HEK293 (cell line): ENCODE measurements at regions not wholly inside any gene's neighbourhood (a gene's known extent, or its start where the extent isn't known, plus 50 kb on each side); places are given as distances from the start of the nearest gene placed in this dataset.

Experiments
- CTCF ChIA-PET: fragments of 350-600 bp; formaldehyde crosslinking; extraction: SDS; loops from one replicate; lab custom pipeline; 2021; ENCODE audit warnings: antibody characterized with exemption; lab: Yijun Ruan, JAX
- POLR2A ChIA-PET: fragments of 300-600 bp; formaldehyde crosslinking; extraction: SDS; loops from one replicate; lab custom pipeline; 2020; ENCODE audit warnings: antibody characterized with exemption, inconsistent platforms; lab: Yijun Ruan, JAX
- H3K27ac ChIP-seq: fragments of 200-500 bp; sonication (Bioruptor generic); 2 replicates; pipeline ENCODE4 v1.5.1; 2014; ENCODE audit warnings: low read depth, low read length, control low read depth, inconsistent platforms; ENCODE audit errors: extremely low read depth
- H3K36me3 ChIP-seq, 2 experiments: fragments of 200-500 bp in 1 of 2; sonication (Bioruptor generic) in 1 of 2; 1 replicate in 1 of 2; 2 replicates in 1 of 2; pipeline ENCODE4 v1.5.1; 2014 to 2017; ENCODE audit warnings: inconsistent platforms in 2 of 2, low read length in 2 of 2; ENCODE audit not compliant: control insufficient read depth in 2 of 2, insufficient read depth in 1 of 2
- H3K4me1 ChIP-seq: fragments of 200-500 bp; sonication (Bioruptor generic); 2 replicates; pipeline ENCODE4 v1.5.1; 2014; ENCODE audit warnings: mild to moderate bottlenecking, low read length, inconsistent platforms; ENCODE audit not compliant: control insufficient read depth, insufficient read depth
- H3K4me3 ChIP-seq: 2 replicates; pipeline ENCODE4 v1.5.1; 2011; ENCODE audit warnings: low read depth, mild to moderate bottlenecking, control low read depth, low read length, moderate library complexity
- H3K9me3 ChIP-seq: fragments of 200-500 bp; sonication (Bioruptor generic); 2 replicates; pipeline ENCODE4 v1.5.1; 2014; ENCODE audit warnings: low read depth, low read length, inconsistent platforms; ENCODE audit not compliant: control insufficient read depth, insufficient read depth
- BCL11A ChIP-seq: fragments of 450-650 bp; formaldehyde crosslinking; IDR thresholded peaks from 2 replicates; pipeline ENCODE4 v1.5.1; 2016; ENCODE audit warnings: low read depth, missing biosample characterization, missing genetic modification characterization
- EGR2 ChIP-seq: fragments of 450-650 bp; formaldehyde crosslinking; IDR thresholded peaks from 2 replicates; pipeline ENCODE4 v1.5.1; 2016; ENCODE audit warnings: low read depth, missing biosample characterization, missing genetic modification characterization
- GLIS2 ChIP-seq: fragments of 450-650 bp; formaldehyde crosslinking; IDR thresholded peaks from 2 replicates; pipeline ENCODE4 v1.5.1; 2016; ENCODE audit warnings: missing biosample characterization, missing genetic modification characterization
- KLF7 ChIP-seq: fragments of 450-650 bp; formaldehyde crosslinking; IDR thresholded peaks from 2 replicates; pipeline ENCODE4 v1.5.1; 2016; ENCODE audit warnings: missing biosample characterization, missing genetic modification characterization, borderline replicate concordance
- OSR2 ChIP-seq: fragments of 450-650 bp; formaldehyde crosslinking; IDR thresholded peaks from 2 replicates; pipeline ENCODE4 v1.5.1; 2016; ENCODE audit warnings: missing biosample characterization, missing genetic modification characterization
- REPIN1 ChIP-seq: fragments of 450-650 bp; formaldehyde crosslinking; IDR thresholded peaks from 2 replicates; pipeline ENCODE4 v1.5.1; 2017; ENCODE audit warnings: missing biosample characterization, missing genetic modification characterization, low read depth
- SALL2 ChIP-seq: fragments of 450-650 bp; formaldehyde crosslinking; IDR thresholded peaks from 2 replicates; pipeline ENCODE4 v1.5.0; 2017; ENCODE audit warnings: missing biosample characterization, mild to moderate bottlenecking, missing genetic modification characterization, borderline replicate concordance
- TCF7L2 ChIP-seq: IDR thresholded peaks from 2 replicates; pipeline ENCODE4 v1.6.1; 2011; ENCODE audit warnings: low read depth, mild to moderate bottlenecking, inconsistent platforms, low read length, moderate library complexity, borderline replicate concordance
- TRIM28 ChIP-seq: IDR thresholded peaks from 2 replicates; pipeline ENCODE4 v1.6.1; 2011; ENCODE audit warnings: low read length, control low read depth, borderline replicate concordance
- ZFP3 ChIP-seq: fragments of 450-650 bp; formaldehyde crosslinking; IDR thresholded peaks from 2 replicates; pipeline ENCODE4 v1.5.1; 2016; ENCODE audit warnings: low read depth, missing biosample characterization, missing genetic modification characterization
- ZNF157 ChIP-seq: fragments of 450-650 bp; formaldehyde crosslinking; IDR thresholded peaks from 2 replicates; pipeline ENCODE4 v1.5.1; 2016; ENCODE audit warnings: missing biosample characterization, missing genetic modification characterization
- ZNF311 ChIP-seq: fragments of 450-650 bp; formaldehyde crosslinking; IDR thresholded peaks from 2 replicates; pipeline ENCODE4 v1.5.1; 2017; ENCODE audit warnings: missing biosample characterization, missing genetic modification characterization, borderline replicate concordance
- ZNF391 ChIP-seq: fragments of 450-650 bp; formaldehyde crosslinking; IDR thresholded peaks from 2 replicates; pipeline ENCODE4 v1.5.1; 2016; ENCODE audit warnings: low read depth, missing biosample characterization, missing genetic modification characterization, borderline replicate concordance
- ZNF621 ChIP-seq: fragments of 450-650 bp; formaldehyde crosslinking; IDR thresholded peaks from 2 replicates; pipeline ENCODE4 v1.5.1; 2017; ENCODE audit warnings: missing biosample characterization, missing genetic modification characterization
- ZNF660 ChIP-seq: fragments of 450-650 bp; IDR thresholded peaks from 2 replicates; pipeline ENCODE4 v1.5.1; 2018; ENCODE audit warnings: missing biosample characterization, mild to moderate bottlenecking, missing genetic modification characterization
- ZNF677 ChIP-seq: fragments of 450-650 bp; IDR thresholded peaks from 2 replicates; pipeline ENCODE4 v1.5.0; 2018; ENCODE audit warnings: missing biosample characterization, mild to moderate bottlenecking, missing genetic modification characterization, moderate library complexity
- ZNF776 ChIP-seq: fragments of 450-650 bp; formaldehyde crosslinking; IDR thresholded peaks from 2 replicates; pipeline ENCODE4 v1.5.0; 2017; ENCODE audit warnings: missing biosample characterization, missing genetic modification characterization, borderline replicate concordance
- ZNF837 ChIP-seq: fragments of 450-650 bp; formaldehyde crosslinking; IDR thresholded peaks from 2 replicates; pipeline ENCODE4 v1.5.1; 2016; ENCODE audit warnings: missing biosample characterization, missing genetic modification characterization
- ZNF843 ChIP-seq: fragments of 450-650 bp; formaldehyde crosslinking; IDR thresholded peaks from 2 replicates; pipeline ENCODE4 v1.5.1; 2016; ENCODE audit warnings: missing biosample characterization, missing genetic modification characterization
- TF ChIP-seq, protein P1 (sequence below): fragments of 450-650 bp; formaldehyde crosslinking; IDR thresholded peaks from 2 replicates; pipeline ENCODE4 v1.5.1; 2016; ENCODE audit warnings: missing biosample characterization, missing genetic modification characterization, borderline replicate concordance
- TF ChIP-seq, protein P2 (sequence below): fragments of 450-650 bp; formaldehyde crosslinking; IDR thresholded peaks from 2 replicates; pipeline ENCODE4 v1.5.1; 2016; ENCODE audit warnings: missing biosample characterization, missing genetic modification characterization
- TF ChIP-seq, protein P3 (sequence below): fragments of 450-650 bp; formaldehyde crosslinking; conservative IDR thresholded peaks from 2 replicates; pipeline ENCODE4 v1.5.1; 2016; ENCODE audit warnings: low read depth, missing biosample characterization, missing genetic modification characterization
- TF ChIP-seq, protein P4 (sequence below): fragments of 450-650 bp; formaldehyde crosslinking; IDR thresholded peaks from 2 replicates; pipeline ENCODE4 v1.5.1; 2016; ENCODE audit warnings: missing biosample characterization, missing genetic modification characterization

DNA sequence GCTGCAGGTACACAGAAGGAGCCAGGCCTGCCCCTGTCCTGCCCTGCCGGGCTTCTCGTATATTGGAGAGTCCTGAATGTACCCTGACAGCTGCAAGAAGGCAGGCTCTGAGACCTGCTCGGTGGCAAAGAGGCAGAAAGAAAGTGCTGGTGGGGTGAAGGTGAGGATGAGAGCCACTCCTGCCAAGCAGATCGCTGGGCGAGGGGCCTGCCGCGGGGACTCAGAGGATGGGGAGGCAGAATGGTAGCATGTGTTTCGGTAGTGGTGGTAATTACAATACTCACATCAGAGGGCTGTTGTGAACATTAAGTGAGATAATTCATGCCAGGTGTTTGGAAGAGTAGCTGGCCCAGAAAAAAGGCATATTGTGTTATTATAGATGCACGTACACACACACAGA, 56.6 kb upstream of the SLC22A23 start:
- POLR2A ChIA-PET: no interaction called here
- H3K4me3 ChIP-seq: no peak overlapping the region
- H3K36me3 ChIP-seq: no peaks in the 10 kb centered on the region
- TF ChIP-seq EGR2 (tag by site-specific recombination): no peak
- TF ChIP-seq, protein P1, sequence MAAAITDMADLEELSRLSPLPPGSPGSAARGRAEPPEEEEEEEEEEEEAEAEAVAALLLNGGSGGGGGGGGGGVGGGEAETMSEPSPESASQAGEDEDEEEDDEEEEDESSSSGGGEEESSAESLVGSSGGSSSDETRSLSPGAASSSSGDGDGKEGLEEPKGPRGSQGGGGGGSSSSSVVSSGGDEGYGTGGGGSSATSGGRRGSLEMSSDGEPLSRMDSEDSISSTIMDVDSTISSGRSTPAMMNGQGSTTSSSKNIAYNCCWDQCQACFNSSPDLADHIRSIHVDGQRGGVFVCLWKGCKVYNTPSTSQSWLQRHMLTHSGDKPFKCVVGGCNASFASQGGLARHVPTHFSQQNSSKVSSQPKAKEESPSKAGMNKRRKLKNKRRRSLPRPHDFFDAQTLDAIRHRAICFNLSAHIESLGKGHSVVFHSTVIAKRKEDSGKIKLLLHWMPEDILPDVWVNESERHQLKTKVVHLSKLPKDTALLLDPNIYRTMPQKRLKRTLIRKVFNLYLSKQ (tag by site-specific recombination): no peak
- TF ChIP-seq ZNF391 (tag by site-specific recombination): no peak
- no peak for TF ChIP-seq ZNF677
- TF ChIP-seq BCL11A (tag by site-specific recombination): no peak
- TF ChIP-seq, protein P2, sequence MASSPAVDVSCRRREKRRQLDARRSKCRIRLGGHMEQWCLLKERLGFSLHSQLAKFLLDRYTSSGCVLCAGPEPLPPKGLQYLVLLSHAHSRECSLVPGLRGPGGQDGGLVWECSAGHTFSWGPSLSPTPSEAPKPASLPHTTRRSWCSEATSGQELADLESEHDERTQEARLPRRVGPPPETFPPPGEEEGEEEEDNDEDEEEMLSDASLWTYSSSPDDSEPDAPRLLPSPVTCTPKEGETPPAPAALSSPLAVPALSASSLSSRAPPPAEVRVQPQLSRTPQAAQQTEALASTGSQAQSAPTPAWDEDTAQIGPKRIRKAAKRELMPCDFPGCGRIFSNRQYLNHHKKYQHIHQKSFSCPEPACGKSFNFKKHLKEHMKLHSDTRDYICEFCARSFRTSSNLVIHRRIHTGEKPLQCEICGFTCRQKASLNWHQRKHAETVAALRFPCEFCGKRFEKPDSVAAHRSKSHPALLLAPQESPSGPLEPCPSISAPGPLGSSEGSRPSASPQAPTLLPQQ (tag by site-specific recombination): no peak
- no peak for TF ChIP-seq ZNF776 (tag by site-specific recombination)
- TF ChIP-seq OSR2 (tag by site-specific recombination): no peak
- TF ChIP-seq TRIM28: no peak
- TF ChIP-seq SALL2 (tag by site-specific recombination): no peak
- TF ChIP-seq ZNF311: no peak
- no peaks in the 10 kb centered on the region for H3K9me3 ChIP-seq
- peaks cover 7% of the 10 kb centered on the region for H3K4me1 ChIP-seq
- no peak overlapping the region for H3K27ac ChIP-seq
- CTCF ChIA-PET: no interaction called here

DNA sequence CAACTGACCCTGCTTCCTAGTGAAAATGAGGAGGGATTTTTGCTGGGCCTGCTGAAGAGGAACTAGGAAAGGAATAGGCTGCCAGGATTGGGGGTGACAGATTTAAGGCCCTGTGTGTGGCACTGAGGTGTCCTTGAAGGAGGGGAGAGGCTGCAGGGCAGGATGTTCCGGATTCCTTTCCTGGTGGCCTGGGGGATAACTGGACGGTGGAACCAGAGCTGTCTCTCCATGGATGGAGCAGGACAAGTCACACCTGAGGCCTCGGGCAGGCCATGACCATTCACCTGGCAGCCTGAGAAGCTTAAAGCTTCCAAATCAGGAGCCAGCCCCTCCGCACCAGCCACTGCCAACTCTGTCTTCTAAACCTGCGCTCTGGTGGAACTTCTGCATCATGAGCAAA, 56.0 kb upstream of the SLC22A23 start:
- ChIA-PET CTCF (no interaction called here), POLR2A (interaction anchor here (0.8 kb wide), 1 partner anchor 40 kb away, joined by 3 read pairs; no protein-coding TSS in a partner anchor)
- H3K4me1 ChIP-seq: peaks cover 7% of the 10 kb centered on the region
- H3K4me3 ChIP-seq: no peak overlapping the region
- no peaks in the 10 kb centered on the region for H3K9me3 ChIP-seq
- no peak for TF ChIP-seq ZFP3
- no peaks in the 10 kb centered on the region for H3K36me3 ChIP-seq
- no peak overlapping the region for H3K27ac ChIP-seq

DNA sequence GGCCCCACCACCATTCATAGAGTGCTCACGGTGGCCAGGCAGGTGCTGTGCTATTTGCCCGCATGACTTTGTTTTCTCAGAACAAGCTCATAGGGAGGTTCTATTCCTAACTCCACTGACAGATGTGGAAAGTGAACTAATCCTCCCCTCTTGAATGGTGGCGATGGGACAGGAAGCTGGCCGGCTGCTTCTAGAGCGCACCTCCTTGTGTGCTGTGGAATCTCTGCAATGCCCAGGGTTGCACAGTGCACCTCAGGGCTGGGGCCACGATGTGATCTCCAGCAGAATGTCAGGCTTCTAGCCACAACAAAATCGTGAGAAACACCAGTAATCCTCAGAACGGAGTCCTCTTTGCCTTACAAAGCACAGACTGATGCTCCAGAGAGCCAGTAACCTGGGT, 53.8 kb upstream of the SLC22A23 start:
- Histone ChIP-seq H3K36me3 (no peaks in the 10 kb centered on the region), H3K9me3 (no peaks in the 10 kb centered on the region), H3K4me1 (peaks cover 17% of the 10 kb centered on the region), H3K4me3 (no peak overlapping the region), H3K27ac (no peak overlapping the region)
- CTCF ChIA-PET: interaction anchor here (0.6 to 2.8 kb wide), 9 partner anchors 9 to 267 kb away, joined by 3 to 16 read pairs (median 5); no protein-coding TSS in a partner anchor
- POLR2A ChIA-PET: interaction anchor here (0.9 to 1.7 kb wide), 3 partner anchors 8 to 511 kb away, joined by 3 to 8 read pairs (median 4); partner anchors contain the start of gene SLC22A23
- TF ChIP-seq ZNF843 (no peak), ZNF157 (no peak), ZNF837 (tag by site-specific recombination) (no peak), GLIS2 (tag by site-specific recombination) (no peak), ZNF621 (tag by site-specific recombination) (no peak), TCF7L2 (no peak), REPIN1 (tag by site-specific recombination) (no peak), KLF7 (tag by site-specific recombination) (no peak), ZNF660 (tag by site-specific recombination) (no peak)
- TF ChIP-seq, protein P3, sequence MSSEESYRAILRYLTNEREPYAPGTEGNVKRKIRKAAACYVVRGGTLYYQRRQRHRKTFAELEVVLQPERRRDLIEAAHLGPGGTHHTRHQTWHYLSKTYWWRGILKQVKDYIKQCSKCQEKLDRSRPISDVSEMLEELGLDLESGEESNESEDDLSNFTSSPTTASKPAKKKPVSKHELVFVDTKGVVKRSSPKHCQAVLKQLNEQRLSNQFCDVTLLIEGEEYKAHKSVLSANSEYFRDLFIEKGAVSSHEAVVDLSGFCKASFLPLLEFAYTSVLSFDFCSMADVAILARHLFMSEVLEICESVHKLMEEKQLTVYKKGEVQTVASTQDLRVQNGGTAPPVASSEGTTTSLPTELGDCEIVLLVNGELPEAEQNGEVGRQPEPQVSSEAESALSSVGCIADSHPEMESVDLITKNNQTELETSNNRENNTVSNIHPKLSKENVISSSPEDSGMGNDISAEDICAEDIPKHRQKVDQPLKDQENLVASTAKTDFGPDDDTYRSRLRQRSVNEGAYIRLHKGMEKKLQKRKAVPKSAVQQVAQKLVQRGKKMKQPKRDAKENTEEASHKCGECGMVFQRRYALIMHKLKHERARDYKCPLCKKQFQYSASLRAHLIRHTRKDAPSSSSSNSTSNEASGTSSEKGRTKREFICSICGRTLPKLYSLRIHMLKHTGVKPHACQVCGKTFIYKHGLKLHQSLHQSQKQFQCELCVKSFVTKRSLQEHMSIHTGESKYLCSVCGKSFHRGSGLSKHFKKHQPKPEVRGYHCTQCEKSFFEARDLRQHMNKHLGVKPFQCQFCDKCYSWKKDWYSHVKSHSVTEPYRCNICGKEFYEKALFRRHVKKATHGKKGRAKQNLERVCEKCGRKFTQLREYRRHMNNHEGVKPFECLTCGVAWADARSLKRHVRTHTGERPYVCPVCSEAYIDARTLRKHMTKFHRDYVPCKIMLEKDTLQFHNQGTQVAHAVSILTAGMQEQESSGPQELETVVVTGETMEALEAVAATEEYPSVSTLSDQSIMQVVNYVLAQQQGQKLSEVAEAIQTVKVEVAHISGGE (tag by site-specific recombination): no peak
- TF ChIP-seq, protein P4, sequence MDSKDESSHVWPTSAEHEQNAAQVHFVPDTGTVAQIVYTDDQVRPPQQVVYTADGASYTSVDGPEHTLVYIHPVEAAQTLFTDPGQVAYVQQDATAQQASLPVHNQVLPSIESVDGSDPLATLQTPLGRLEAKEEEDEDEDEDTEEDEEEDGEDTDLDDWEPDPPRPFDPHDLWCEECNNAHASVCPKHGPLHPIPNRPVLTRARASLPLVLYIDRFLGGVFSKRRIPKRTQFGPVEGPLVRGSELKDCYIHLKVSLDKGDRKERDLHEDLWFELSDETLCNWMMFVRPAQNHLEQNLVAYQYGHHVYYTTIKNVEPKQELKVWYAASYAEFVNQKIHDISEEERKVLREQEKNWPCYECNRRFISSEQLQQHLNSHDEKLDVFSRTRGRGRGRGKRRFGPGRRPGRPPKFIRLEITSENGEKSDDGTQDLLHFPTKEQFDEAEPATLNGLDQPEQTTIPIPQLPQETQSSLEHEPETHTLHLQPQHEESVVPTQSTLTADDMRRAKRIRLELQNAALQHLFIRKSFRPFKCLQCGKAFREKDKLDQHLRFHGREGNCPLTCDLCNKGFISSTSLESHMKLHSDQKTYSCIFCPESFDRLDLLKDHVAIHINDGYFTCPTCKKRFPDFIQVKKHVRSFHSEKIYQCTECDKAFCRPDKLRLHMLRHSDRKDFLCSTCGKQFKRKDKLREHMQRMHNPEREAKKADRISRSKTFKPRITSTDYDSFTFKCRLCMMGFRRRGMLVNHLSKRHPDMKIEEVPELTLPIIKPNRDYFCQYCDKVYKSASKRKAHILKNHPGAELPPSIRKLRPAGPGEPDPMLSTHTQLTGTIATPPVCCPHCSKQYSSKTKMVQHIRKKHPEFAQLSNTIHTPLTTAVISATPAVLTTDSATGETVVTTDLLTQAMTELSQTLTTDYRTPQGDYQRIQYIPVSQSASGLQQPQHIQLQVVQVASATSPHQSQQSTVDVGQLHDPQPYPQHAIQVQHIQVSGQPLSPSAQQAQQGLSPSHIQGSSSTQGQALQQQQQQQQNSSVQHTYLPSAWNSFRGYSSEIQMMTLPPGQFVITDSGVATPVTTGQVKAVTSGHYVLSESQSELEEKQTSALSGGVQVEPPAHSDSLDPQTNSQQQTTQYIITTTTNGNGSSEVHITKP (tag by site-specific recombination): no peak
